ENCODE measurements at regions not wholly inside any gene's neighbourhood (a gene's known extent, or its start where the extent isn't known, plus 50 kb on each side); places are given as distances from the start of the nearest gene placed in this dataset.

DNA sequence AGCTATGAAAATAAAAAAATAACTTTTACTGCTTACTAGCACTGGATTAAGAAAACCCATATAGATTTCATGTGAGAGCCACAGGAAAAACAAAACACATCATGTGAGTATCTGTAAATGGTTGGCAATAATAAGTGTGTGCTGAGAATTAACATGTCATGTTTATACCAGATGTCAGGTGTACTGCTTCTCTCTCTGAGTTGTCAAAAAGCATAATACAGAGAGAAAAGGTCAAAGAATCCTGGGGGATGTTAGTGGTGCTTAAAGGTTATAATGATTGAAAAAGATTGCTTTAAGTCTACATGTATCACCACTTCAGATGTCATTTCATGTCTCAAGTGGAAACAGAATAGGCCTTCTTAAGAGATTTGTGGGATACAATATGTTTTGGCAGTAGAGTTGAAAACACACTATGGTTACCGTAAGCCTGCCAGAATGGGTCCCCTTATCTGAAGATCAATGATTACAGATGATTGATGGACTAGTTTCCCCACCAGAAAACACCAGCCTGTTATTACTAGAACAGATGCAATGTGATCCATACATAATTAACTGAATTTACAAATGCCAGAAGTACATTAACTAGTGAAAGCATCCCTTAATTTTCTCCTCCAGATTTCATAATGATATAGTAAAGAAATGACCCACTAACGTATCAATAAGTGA, 204.1 kb downstream of the CNTN3 start:
- TF ChIP-seq CTCF (IDR thresholded peaks at IDR 0.05): no peak
- TF ChIP-seq EZH2 (IDR thresholded peaks at IDR 0.05): no peak

Measured in neural progenitor cell (in vitro differentiated cells).